ENCODE measurements at regions not wholly inside any gene's neighbourhood (a gene's known extent, or its start where the extent isn't known, plus 50 kb on each side); places are given as distances from the start of the nearest gene placed in this dataset.
"Not testable (repeated sequence)": the region's sequence is repeated elsewhere in the genome, so short reads cannot be mapped to it uniquely, and the experiment has no call there.

DNA sequence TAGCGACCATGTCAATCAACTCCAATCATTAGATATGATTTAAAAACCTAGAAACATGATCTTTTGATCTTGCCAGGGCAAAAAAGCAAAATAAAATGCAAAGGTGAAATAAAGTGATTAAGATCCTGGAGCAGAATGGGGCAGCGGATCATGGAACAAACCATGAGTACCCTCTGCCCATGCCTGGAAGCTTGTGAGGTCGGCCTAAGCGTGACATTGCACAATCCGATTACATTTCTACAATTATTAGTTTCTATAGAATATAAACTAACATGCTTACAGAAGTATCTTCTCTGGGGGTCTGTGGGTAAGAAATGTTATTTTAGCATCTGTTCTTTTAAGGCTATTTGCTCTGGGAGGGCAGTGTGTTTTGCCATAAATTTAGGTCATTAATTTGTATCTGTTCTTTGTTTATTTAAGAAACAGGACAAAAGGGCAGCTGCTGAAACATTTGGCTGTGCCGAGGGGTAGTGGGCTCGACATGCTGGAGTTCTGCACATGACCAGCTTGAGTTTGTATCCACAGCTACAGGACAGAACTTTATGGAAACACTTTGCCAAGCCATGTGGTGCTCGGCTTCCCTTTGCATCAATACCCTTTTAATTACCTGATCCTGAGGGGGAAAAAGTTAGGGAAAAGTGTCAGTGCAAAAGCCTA lies 55.9 kb downstream of the ZBTB18 start:
- no peak for DNase-seq (ENCODE audit: low spot score)

DNA sequence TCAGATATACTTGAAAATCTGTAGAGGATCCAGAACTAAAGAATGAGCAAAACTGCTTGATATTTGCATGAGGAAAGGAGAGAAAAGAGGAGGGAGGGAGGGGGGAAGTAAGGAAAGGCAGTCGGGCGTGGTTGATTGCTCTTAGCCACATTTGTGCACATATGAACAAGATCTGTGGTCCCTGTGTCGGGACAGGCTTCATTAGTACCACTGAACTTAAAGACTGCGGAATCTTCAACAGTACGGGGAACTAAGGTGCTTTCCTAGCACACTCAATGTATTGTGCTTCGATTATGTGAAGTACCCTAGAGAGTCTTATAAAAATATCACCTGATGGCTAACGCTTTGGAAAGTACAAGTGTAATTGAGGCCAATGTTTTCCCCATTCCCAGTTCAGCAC lies 59.9 kb downstream of the ZBTB18 start:
- no peak for DNase-seq (ENCODE audit: low spot score)

DNA sequence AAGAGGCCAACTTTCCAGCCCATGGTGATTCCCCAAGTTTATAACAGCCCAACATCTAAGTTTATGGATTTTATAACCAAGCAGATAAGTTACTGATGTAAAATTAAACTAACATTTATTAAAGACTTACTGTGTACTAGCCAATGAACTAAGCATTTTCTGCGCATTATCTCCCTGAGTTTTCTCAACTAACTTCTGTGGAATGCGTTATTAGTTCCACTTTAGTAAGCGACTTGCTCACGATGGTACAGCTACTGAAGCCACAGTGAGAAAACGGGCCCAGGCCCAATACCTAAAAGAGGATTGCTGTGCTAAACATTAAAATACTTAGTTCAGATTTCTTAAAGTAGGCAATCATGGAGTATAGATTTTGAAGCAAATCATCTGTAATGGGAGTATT lies 61.0 kb downstream of the ZBTB18 start:
- no peak for DNase-seq (ENCODE audit: low spot score)

DNA sequence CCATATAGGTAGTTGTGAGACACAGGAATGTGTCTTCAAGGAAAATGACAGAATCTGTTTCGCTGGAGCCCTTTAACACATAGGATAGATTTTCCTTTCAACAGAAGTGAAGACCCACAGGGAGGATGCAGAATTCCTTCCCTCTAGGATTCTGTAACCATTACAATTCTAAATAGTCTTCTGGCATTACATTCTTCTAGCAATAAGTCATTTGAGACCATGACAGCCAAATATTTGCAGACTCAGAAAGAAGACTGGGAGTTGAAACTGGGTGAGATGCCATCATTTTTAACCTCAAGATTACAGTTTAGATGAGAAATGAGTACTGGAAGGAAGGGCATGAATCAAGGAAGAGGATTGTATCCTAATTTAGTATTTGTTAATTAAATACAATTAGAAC lies 61.6 kb downstream of the ZBTB18 start:
- DNase-seq (ENCODE audit: low spot score), result no peak

- DNase-seq (ENCODE audit: low spot score), result no peak
Observed at GRCh38 chr1:244113532-244114320, 62.6 kb downstream of the ZBTB18 start.

DNA sequence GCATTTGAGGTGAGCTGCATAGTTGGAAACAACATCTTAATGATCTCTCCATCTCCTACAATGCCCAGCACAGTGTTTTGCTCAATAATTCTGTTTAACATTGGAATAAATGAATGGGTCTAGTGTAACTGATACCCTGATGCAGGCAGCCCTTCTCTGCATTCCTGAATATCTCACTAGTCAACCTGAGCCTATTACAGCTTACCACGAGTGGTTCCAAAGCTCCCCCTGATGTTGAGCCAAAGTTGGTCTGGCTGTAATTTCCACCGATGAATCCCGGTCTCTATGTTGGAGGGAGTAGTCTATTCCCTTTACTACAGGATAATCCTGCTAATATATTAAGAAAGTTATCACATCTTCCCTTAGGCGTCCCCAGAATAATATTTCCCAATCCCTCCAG lies 63.8 kb downstream of the ZBTB18 start:
- no peak for DNase-seq (ENCODE audit: low spot score)

DNA sequence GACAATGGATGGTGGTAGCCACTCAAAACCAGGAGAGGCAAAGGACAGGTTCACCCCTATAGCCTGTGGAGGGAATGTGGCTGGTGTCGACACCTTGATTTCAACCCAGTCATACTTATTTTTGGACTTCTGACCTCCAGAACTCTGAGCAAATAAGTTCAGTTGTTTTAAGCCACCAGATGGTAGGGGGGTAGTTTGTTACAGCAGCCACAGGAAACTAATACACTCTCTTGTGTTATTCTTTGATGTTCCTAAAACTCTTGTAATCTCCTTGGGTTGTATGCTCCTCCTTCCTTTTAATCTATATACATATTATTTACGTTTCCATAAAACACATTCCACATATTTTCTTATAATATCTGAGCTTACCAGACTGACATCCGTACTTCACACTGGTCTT lies 65.9 kb downstream of the ZBTB18 start:
- no peak for DNase-seq (ENCODE audit: low spot score)

- no peak for DNase-seq (ENCODE audit: low spot score)
Observed at GRCh38 chr1:244118109-244118761, 67.2 kb downstream of the ZBTB18 start.

DNA sequence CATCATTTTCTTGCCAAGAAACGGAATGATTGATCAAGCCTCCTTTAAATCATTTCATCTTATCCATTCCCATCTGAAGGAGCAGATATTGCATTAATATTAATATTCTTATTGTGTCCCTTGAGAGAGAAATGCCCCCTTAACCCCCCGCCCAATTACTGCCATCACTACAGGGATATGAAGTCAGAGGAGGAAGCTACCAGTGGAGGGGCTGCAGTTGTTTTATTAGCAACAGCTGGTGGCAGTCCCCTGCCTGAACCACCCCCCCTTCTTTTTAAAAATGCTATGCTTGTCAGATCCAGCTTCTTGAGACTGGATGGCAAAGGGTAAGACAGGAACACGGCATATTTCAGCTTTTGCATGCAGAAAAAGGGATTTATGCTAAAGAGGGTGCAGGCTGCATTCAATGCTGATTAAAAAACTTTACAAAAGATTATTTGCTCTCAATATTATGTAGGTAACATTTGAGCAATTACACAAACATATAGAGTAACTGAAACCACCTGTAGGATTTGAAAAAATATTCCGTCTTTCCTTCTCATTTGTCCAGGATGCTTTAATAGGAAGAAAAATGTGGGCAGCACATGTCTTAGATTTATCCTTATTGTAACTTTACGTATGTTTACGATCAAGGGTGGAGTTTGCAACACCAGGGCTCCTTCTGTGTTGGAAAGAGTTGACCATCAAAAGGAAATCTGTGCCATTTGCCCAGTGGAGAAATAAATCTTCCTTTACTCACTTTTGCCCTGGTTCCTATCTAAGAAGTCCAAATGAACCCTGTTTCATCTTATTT lies 77.7 kb downstream of the ZBTB18 start:
- no peak for DNase-seq (ENCODE audit: low spot score)

DNA sequence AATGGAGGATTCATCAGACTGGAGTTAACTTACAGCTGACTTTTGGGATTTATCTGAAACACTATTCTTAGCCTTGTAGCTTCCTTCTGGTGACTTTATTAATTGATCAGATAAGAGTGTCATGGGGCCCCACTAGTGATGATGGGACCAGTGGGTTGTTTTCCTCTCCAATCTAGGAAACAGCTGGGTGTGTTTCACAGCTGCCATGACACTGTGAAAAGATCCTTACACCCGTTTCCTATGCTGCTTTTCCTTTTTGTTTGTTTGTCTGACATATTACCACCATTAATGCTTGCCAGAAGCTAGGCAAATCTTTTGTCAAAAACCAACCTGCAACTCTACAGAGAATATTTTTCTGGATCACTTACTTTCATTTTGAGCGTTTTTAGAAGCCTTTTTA lies 86.2 kb downstream of the ZBTB18 start:
- no peak for DNase-seq (ENCODE audit: low spot score)

GRCh38 chr1:244137725-244138124 lies 86.6 kb downstream of the ZBTB18 start:
- DNase-seq (ENCODE audit: low spot score), result no peak

DNA sequence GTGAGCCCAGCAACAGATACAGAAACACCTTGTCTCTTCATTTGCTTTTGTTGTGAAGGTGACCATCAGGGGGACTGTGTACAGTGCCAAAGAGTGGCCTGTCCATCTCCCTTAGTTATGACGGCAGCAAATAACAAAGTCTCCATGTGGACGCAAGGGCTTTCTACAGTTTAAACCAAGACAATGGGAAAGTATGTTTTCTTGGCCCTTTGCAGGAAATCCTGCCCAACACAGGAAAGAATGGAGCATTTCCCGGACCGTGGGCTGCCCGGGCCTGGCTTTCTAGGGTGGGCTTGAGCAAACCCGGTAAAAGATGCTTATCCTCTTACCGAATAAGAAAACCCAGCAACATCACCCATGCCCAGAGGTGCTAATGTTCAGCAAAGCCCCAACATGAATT lies 87.3 kb downstream of the ZBTB18 start:
- DNase-seq (ENCODE audit: low spot score), result no peak

DNA sequence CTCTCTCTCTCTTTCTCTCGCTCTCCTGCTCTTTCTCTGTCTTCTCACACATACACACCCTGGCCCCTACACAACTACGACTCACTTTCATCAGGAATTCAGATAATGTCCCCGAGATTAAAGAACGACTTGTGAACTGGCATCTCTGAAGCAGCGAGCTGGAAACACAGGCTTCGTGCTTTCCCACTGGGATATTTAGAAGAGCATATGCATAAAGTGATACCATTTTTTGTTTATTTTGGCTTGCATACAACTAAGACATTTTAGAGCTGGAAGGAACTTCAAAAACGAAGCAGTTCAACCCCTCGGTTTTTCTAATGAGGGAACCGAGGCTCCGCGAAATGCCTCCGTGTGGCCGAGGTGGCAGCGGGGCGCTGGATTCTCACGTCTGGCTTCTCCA lies 88.6 kb downstream of the ZBTB18 start:
- no peak for DNase-seq (ENCODE audit: low spot score)

GRCh38 chr1:244140420-244140819 lies 89.3 kb downstream of the ZBTB18 start:
- no peak for DNase-seq (ENCODE audit: low spot score)

DNA sequence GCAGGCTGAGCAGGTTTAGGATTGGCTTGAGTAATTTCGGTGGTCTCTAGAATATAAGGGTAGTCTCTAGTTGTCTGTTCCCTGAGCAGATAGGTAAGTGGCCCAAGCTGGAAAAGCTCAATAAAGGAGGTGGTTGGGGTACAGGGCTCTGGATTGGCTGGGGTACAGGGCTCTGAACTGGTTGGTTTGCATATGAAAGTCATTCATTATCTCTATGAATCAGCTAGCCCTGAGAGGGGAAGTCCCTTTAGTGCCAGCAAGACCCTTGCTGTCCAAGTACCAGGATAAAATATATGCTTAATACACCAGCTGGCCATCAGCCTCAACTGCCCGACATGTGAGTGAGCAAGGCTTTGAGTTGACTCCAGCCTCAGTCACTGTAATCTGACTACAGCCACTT lies 93.0 kb downstream of the ZBTB18 start:
- no peak for DNase-seq (ENCODE audit: low spot score)

DNA sequence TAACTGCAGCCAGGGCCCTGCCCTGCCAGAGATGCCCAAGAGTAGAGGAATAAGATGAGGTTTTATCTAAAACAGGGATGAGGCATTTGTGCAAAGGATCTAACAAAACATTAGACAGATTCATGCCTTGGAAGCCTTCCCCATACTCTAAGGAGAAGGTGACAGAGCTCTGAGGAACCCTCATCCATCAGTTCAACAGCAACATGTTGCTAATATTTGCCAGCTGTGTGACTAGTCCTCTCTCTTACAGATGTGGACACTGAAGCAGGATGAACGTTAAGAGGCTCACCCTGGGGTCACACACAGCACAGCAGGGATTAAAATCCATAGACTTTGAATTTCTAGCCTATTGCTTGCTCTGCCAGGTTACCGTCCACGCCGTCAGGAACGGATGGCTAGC lies 99.0 kb downstream of the ZBTB18 start:
- no peak for DNase-seq (ENCODE audit: low spot score)

DNA sequence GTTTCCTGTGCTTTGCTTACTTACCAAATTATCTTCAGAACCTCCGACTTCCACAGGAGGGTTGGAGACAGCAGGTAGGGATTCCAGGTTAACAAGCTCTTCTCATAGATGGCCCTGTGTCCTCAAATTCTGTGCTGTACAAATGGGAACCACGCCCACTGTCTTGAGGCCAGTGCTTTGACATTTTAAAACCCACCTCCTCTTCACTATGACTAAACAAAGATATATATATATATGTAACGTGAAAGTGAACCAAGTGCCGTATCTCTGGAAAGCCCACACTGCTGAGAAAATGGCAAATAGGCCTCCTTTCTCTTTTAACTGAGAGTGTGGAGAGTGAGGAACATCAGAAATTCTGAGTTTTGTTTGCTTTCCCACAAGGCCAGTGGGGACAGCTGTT lies 99.6 kb downstream of the ZBTB18 start:
- DNase-seq (ENCODE audit: low spot score), result no peak

DNA sequence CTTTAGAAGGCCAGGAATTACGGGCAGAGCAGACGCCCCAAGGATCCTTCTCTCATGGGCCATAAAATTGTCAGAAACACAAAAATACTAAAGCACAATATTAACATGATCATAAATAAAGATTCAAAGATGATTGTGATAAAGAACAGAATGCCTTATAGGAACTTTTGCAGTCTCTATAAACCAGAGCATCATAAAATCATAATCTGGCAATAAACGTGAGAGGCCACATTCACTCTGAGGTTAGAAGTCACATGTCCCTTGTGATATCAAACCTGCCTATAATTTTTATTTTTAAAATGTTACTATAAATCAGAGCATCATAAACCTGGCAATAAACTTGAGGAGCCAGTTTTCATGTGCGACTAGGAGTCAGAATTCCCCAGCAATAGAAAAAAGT lies 100.5 kb downstream of the ZBTB18 start:
- no peak for DNase-seq (ENCODE audit: low spot score)

- DNase-seq (ENCODE audit: low spot score), result no peak
Observed at GRCh38 chr1:244154508-244154871, 103.4 kb downstream of the ZBTB18 start.

DNA sequence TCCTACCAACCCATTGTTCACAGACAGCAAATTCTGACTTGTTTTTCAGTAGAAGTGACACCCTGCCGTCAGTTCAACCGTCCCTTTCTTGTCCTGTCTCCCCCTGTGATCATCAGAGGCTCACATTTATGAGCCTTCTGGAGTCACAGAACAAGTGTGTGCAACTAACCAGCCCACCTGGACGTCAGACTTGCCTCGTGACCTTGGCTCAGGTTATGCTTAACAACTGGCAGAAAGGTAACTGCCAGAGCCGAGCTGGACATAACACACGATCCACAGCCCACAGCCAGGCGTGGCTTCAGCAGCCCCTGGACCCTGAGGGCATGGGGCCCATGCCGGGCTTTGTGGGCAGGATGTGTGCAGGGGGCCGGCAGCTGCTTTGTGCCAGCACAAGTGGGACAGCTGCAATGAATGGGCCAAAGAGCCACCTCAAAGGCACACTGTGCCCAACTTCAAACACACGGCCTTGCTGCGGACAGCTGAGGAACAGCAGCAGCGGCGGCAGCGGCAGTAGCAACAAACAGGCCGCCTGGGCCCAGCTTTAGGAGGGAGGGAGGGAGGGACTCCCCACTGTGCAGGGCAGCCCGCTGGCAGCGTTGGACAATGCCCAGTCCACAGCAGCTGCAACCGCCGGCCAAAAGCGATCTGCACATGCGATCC lies 103.9 kb downstream of the ZBTB18 start:
- DNase-seq (ENCODE audit: low spot score), result no peak

DNA sequence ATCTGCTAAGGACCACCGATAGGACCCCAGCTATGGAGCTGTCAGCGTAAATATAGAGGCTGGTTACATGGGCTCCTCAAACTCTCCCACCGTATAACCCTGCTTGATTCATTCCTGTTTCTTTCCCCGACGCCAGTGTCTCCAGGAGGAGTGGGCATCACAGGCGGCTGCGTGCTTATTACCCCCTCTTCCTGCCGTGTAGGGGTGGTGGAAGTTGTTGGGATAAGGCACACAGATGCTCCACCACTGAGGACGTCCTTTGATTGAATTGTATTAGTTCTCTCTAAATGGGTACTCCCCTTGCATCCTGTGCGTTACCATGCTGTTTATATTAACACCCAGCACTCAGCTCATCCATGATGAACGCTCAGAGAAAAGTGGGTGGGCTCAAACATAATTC lies 104.6 kb downstream of the ZBTB18 start:
- DNase-seq (ENCODE audit: low spot score), result no peak

GRCh38 chr1:244156617-244157016 lies 105.5 kb downstream of the ZBTB18 start:
- DNase-seq (ENCODE audit: low spot score), result not testable (repeated sequence)
